Brain microvascular endothelial cell (primary cell): ENCODE measurements at regions not wholly inside any gene's neighbourhood (a gene's known extent, or its start where the extent isn't known, plus 50 kb on each side); places are given as distances from the start of the nearest gene placed in this dataset.

ENCODE experiments used
- DNase-seq: peaks from one replicate; pipeline ENCODE4 v3.0.0-alpha.2; 2020
- H3K27ac ChIP-seq: fragments of 250-450 bp; sonication (Bioruptor Pico); 2 replicates; pipeline ENCODE4 v1.5.1; 2020; ENCODE audit warnings: mild to moderate bottlenecking, moderate library complexity
- H3K27me3 ChIP-seq: fragments of 250-450 bp; sonication (Bioruptor Pico); replicated peaks from 2 replicates; pipeline ENCODE4 v1.5.1; 2020; ENCODE audit warnings: mild to moderate bottlenecking
- H3K36me3 ChIP-seq: fragments of 250-450 bp; sonication (Bioruptor Pico); replicated peaks from 2 replicates; pipeline ENCODE4 v1.5.1; 2020; ENCODE audit warnings: mild to moderate bottlenecking
- H3K4me3 ChIP-seq: 2 replicates; pipeline ENCODE4 v1.5.1; 2011; ENCODE audit warnings: low read depth, mild to moderate bottlenecking, control low read depth, low read length, moderate library complexity
- CTCF ChIP-seq: IDR thresholded peaks from 2 replicates; pipeline ENCODE4 v1.5.1; 2011; ENCODE audit warnings: low read depth, mild to moderate bottlenecking, moderate library complexity, low read length, control low read depth, inconsistent platforms; ENCODE audit errors: missing control alignments
- in situ Hi-C: cut with HindIII; loops from 2 replicates; pipeline ENCODE4 v1.10.0; 2017; ENCODE audit warnings: low sequenced_read_pairs, low pct_ligation_motif_present

- in situ Hi-C loops, result no loop called here
- Histone ChIP-seq H3K27me3 (no peaks in the 10 kb centered on the region), H3K4me3 (peak overlapping the region; percentile 18), H3K27ac (no peak overlapping the region), H3K36me3 (no peaks in the 10 kb centered on the region)
- peak; percentile 30 for DNase-seq
- no peak for TF ChIP-seq CTCF
Measured at GRCh38 chr3:148604270-148605085, 93.2 kb upstream of the AGTR1 start.

GRCh38 chr3:148605521-148605920, 92.2 kb upstream of the AGTR1 start:
- no peaks in the 10 kb centered on the region for H3K27me3 ChIP-seq
- in situ Hi-C loops, result no loop called here

GRCh38 chr3:148606979-148607378, 90.7 kb upstream of the AGTR1 start:
- Histone ChIP-seq H3K36me3 (no peaks in the 10 kb centered on the region), H3K4me3 (no peak overlapping the region), H3K27ac (no peak overlapping the region), H3K27me3 (no peaks in the 10 kb centered on the region)
- in situ Hi-C loops, result no loop called here
- TF ChIP-seq CTCF, result no peak
- DNase-seq, result no peak

More at GRCh38 chr3:148605521-148605920, 92.2 kb upstream of the AGTR1 start:
- H3K4me3 ChIP-seq, result no peak overlapping the region
- no peak for DNase-seq
- no peak for TF ChIP-seq CTCF
- H3K27ac ChIP-seq, result no peak overlapping the region
- no peaks in the 10 kb centered on the region for H3K36me3 ChIP-seq

- in situ Hi-C loops, result no loop called here
- no peak overlapping the region for H3K4me3 ChIP-seq
Measured at GRCh38 chr3:148607491-148607890, 90.2 kb upstream of the AGTR1 start.

GRCh38 chr3:148612278-148612677, 85.4 kb upstream of the AGTR1 start:
- no peak for DNase-seq
- TF ChIP-seq CTCF, result no peak
- Histone ChIP-seq H3K27ac (no peak overlapping the region), H3K36me3 (no peaks in the 10 kb centered on the region), H3K27me3 (no peaks in the 10 kb centered on the region), H3K4me3 (no peak overlapping the region)
- in situ Hi-C loops, result no loop called here

More at GRCh38 chr3:148607491-148607890, 90.2 kb upstream of the AGTR1 start:
- no peak for DNase-seq
- no peaks in the 10 kb centered on the region for H3K36me3 ChIP-seq
- H3K27ac ChIP-seq, result no peak overlapping the region
- no peaks in the 10 kb centered on the region for H3K27me3 ChIP-seq
- no peak for TF ChIP-seq CTCF

GRCh38 chr3:148615382-148615781, 82.3 kb upstream of the AGTR1 start:
- no peaks in the 10 kb centered on the region for H3K27me3 ChIP-seq
- H3K27ac ChIP-seq, result no peak overlapping the region
- in situ Hi-C loops, result no loop called here
- no peak overlapping the region for H3K4me3 ChIP-seq
- H3K36me3 ChIP-seq, result no peaks in the 10 kb centered on the region
- no peak for TF ChIP-seq CTCF
- no peak for DNase-seq
